ENCODE measurements at regions not wholly inside any gene's neighbourhood (a gene's known extent, or its start where the extent isn't known, plus 50 kb on each side); places are given as distances from the start of the nearest gene placed in this dataset.

- DNase-seq (ENCODE audit: low spot score in 2 of 2): no peak
- TF ChIP-seq CTCF (IDR thresholded peaks at IDR 0.05): no peak
- TF ChIP-seq POLR2A (IDR thresholded peaks at IDR 0.05): no peak
- 72 to 77% methylated on average over 4 of the region's 4 CpGs for WGBS, 2 donors
- intact Hi-C loops (cut with DNase I; ENCODE audit: low total_unique reads): no loop called here
- H3K4me3 ChIP-seq (ENCODE audit: low read depth, poor library complexity, severe bottlenecking): no peak overlapping the region
Observed at GRCh38 chr6:132974122-132974521, 159.8 kb downstream of the RPS12 start.

- intact Hi-C loops (cut with DNase I; ENCODE audit: low total_unique reads): no loop called here
- TF ChIP-seq CTCF (IDR thresholded peaks at IDR 0.05) (no peak), POLR2A (IDR thresholded peaks at IDR 0.05) (no peak)
- no peak for DNase-seq (ENCODE audit: low spot score in 2 of 2)
Observed at GRCh38 chr6:132977413-132977812, 163.0 kb downstream of the RPS12 start.

GRCh38 chr6:132978685-132979084 is 164.3 kb downstream of the RPS12 start:
- intact Hi-C loops (cut with DNase I; ENCODE audit: low total_unique reads): no loop called here
- no peak for TF ChIP-seq CTCF (IDR thresholded peaks at IDR 0.05)
- TF ChIP-seq POLR2A (IDR thresholded peaks at IDR 0.05): no peak
- H3K4me3 ChIP-seq (ENCODE audit: low read depth, poor library complexity, severe bottlenecking): no peak overlapping the region
- no peak for DNase-seq (ENCODE audit: low spot score in 2 of 2)

More at GRCh38 chr6:132977413-132977812, 163.0 kb downstream of the RPS12 start:
- H3K4me3 ChIP-seq (ENCODE audit: low read depth, poor library complexity, severe bottlenecking): no peak overlapping the region

GRCh38 chr6:132993738-132994137 is 179.4 kb downstream of the RPS12 start:
- 89% methylated on average over 2 of the region's 2 CpGs for WGBS, 2 donors
- no peak overlapping the region for H3K4me3 ChIP-seq (ENCODE audit: low read depth, poor library complexity, severe bottlenecking)
- no peak for DNase-seq (ENCODE audit: low spot score in 2 of 2)
- intact Hi-C loops (cut with DNase I; ENCODE audit: low total_unique reads): no loop called here
- TF ChIP-seq CTCF (IDR thresholded peaks at IDR 0.05) (no peak), POLR2A (IDR thresholded peaks at IDR 0.05) (no peak)

- TF ChIP-seq CTCF (IDR thresholded peaks at IDR 0.05) (no peak), POLR2A (IDR thresholded peaks at IDR 0.05) (no peak)
- WGBS, 2 donors: 92 to 94% methylated on average over 5 of the region's 5 CpGs
- intact Hi-C loops (cut with DNase I; ENCODE audit: low total_unique reads): no loop called here
- no peak overlapping the region for H3K4me3 ChIP-seq (ENCODE audit: low read depth, poor library complexity, severe bottlenecking)
- DNase-seq (ENCODE audit: low spot score in 2 of 2): no peak
Observed at GRCh38 chr6:132995009-132995408, 180.6 kb downstream of the RPS12 start.

- WGBS, 2 donors: 87 to 90% methylated on average over 3 of the region's 3 CpGs
Observed at GRCh38 chr6:132995432-132995831, 181.1 kb downstream of the RPS12 start.

More at GRCh38 chr6:132995432-132995831, 181.1 kb downstream of the RPS12 start:
- no peak for TF ChIP-seq CTCF (IDR thresholded peaks at IDR 0.05)
- no peak for TF ChIP-seq POLR2A (IDR thresholded peaks at IDR 0.05)
- H3K4me3 ChIP-seq (ENCODE audit: low read depth, poor library complexity, severe bottlenecking): no peak overlapping the region
- intact Hi-C loops (cut with DNase I; ENCODE audit: low total_unique reads): no loop called here
- DNase-seq (ENCODE audit: low spot score in 2 of 2): no peak
